ENCODE measurements at regions not wholly inside any gene's neighbourhood (a gene's known extent, or its start where the extent isn't known, plus 50 kb on each side); places are given as distances from the start of the nearest gene placed in this dataset.

DNA sequence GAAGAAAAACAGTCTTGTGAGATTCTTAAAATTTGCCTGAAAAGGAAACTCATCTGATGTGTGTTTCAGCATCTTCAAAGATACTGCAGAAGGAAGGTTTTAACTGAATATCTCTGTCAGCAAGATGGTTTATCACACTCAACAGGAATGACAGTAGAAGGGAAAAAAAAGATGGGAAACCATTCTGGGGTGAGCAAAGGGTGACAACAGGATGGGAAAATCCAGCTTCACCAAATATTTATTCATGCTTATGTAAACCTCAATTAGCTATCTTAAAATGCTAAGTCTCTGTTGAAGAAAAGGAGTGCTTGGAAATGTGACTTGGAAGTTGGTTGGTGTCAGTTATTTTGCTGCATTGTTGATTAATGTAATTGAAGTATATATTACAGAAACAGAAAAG is 82.2 kb downstream of the FZD1 start:
- TF ChIP-seq EP300 (IDR thresholded peaks at IDR 0.05) (no peak), POLR2A (IDR thresholded peaks at IDR 0.05) (no peak), POLR2AphosphoS5 (IDR thresholded peaks at IDR 0.05) (no peak)
- TF ChIP-seq, protein P1, sequence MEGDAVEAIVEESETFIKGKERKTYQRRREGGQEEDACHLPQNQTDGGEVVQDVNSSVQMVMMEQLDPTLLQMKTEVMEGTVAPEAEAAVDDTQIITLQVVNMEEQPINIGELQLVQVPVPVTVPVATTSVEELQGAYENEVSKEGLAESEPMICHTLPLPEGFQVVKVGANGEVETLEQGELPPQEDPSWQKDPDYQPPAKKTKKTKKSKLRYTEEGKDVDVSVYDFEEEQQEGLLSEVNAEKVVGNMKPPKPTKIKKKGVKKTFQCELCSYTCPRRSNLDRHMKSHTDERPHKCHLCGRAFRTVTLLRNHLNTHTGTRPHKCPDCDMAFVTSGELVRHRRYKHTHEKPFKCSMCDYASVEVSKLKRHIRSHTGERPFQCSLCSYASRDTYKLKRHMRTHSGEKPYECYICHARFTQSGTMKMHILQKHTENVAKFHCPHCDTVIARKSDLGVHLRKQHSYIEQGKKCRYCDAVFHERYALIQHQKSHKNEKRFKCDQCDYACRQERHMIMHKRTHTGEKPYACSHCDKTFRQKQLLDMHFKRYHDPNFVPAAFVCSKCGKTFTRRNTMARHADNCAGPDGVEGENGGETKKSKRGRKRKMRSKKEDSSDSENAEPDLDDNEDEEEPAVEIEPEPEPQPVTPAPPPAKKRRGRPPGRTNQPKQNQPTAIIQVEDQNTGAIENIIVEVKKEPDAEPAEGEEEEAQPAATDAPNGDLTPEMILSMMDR (IDR thresholded peaks at IDR 0.05): no peak
- DNase-seq (ENCODE audit: low spot score in 2 of 2): no peak
- no peak overlapping the region for H3K27ac ChIP-seq

DNA sequence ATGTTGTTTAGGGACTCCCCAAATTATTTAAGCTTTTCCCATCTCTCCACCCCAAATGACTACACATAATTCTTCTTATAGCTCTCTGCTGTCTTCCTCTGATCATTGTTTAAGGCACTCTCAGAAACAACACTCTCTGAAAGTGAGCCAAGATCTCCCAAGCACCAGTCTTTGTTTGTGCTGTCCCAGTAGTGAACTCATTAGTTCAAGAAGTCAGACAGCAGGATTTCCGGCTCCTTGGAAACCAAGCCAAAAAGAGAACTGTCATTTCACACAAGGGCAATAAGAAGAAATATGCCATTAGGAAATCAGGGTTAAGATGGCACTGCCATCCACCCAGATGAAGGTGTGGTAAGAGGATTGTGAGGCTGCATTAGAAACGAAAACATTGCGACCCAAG is 83.1 kb downstream of the FZD1 start:
- 62% methylated on average over 3 of the region's 3 CpGs for WGBS
- H3K36me3 ChIP-seq: no peaks in the 10 kb centered on the region
- no peak for DNase-seq (ENCODE audit: low spot score in 2 of 2)
- H3K9me3 ChIP-seq: no peaks in the 10 kb centered on the region
- H3K27me3 ChIP-seq: no peaks in the 10 kb centered on the region
- H3K27ac ChIP-seq: no peak overlapping the region
- TF ChIP-seq EP300 (IDR thresholded peaks at IDR 0.05) (no peak), POLR2AphosphoS5 (IDR thresholded peaks at IDR 0.05) (no peak), POLR2A (IDR thresholded peaks at IDR 0.05) (no peak)
- TF ChIP-seq, protein P1 (IDR thresholded peaks at IDR 0.05): no peak
- H3K4me3 ChIP-seq: no peak overlapping the region
- no peaks in the 10 kb centered on the region for H3K4me1 ChIP-seq

More for the DNA sequence above, 82.2 kb downstream of the FZD1 start:
- Histone ChIP-seq H3K36me3 (no peaks in the 10 kb centered on the region), H3K4me3 (no peak overlapping the region), H3K27me3 (no peaks in the 10 kb centered on the region), H3K9me3 (no peaks in the 10 kb centered on the region), H3K4me1 (no peaks in the 10 kb centered on the region)

DNA sequence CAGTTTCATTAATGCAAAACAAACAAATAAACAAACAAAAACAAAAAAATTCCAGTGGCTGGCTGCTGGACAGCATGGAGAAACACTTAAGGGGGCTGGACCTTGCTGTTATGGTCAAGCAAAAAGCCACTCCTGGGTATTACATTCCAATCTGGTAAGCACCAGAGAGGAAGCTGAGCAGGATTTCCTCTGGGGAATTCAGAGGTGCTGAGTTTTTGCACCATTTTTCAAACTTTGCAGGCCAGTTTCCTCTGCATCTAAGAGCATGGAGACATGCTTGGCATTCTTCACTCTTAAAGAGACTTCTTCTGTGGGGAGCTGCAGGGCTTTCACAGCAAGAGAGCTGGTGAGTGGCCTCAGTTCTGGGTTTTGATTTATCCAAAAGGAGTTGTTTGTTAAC is 84.5 kb downstream of the FZD1 start:
- no peaks in the 10 kb centered on the region for H3K27me3 ChIP-seq
- no peak overlapping the region for H3K4me3 ChIP-seq
- no peaks in the 10 kb centered on the region for H3K4me1 ChIP-seq
- H3K36me3 ChIP-seq: no peaks in the 10 kb centered on the region
- H3K9me3 ChIP-seq: no peaks in the 10 kb centered on the region
- TF ChIP-seq POLR2A (IDR thresholded peaks at IDR 0.05) (no peak), POLR2AphosphoS5 (IDR thresholded peaks at IDR 0.05) (no peak), EP300 (IDR thresholded peaks at IDR 0.05) (no peak)
- TF ChIP-seq, protein P1 (IDR thresholded peaks at IDR 0.05): no peak
- no peak overlapping the region for H3K27ac ChIP-seq
- DNase-seq (ENCODE audit: low spot score in 2 of 2): no peak

DNA sequence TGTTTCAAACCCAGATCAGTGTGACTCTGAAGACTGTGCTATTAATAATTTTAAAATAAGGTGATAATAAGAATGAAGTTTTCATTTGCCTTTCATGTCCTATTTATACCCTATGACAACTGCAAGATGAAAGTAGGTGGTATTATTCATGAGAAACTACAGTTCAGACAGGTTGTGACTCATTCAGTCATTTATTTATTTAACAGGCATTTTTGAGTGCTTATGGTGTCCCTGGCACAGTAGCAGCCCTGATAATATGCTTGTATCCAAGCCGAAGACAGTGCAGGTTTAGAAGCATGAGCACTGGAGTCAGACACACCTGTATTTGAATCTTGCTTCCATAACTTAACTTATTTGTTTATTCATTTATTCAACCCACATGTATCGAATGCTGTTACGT is 87.1 kb downstream of the FZD1 start:
- no peaks in the 10 kb centered on the region for H3K27me3 ChIP-seq
- H3K36me3 ChIP-seq: no peaks in the 10 kb centered on the region
- TF ChIP-seq EP300 (IDR thresholded peaks at IDR 0.05): no peak
- TF ChIP-seq POLR2A (IDR thresholded peaks at IDR 0.05): no peak
- TF ChIP-seq POLR2AphosphoS5 (IDR thresholded peaks at IDR 0.05): no peak
- TF ChIP-seq, protein P1 (IDR thresholded peaks at IDR 0.05): no peak
- DNase-seq (ENCODE audit: low spot score in 2 of 2): no peak
- 72% methylated on average over 3 of the region's 3 CpGs for WGBS
- H3K27ac ChIP-seq: no peak overlapping the region
- H3K9me3 ChIP-seq: no peaks in the 10 kb centered on the region
- H3K4me1 ChIP-seq: no peaks in the 10 kb centered on the region
- no peak overlapping the region for H3K4me3 ChIP-seq

DNA sequence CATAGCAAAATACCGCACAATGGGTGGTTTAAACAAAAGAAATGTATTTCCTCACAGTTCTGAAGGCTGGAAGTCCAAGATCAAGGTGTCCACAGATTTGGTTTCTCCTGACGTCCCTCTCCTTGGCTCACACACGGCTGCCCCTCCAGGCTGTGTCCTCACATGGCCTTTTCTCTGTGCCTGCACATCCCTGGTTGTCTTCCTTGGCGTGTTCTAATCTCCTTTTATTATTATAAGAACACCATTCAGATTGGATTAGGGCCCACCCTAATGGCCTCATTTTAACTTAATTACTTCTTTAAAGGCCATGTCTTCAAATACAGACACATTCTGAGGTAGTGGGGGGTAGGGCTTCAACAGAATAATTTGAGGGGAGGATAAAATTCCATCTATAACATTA is 87.9 kb downstream of the FZD1 start:
- no peak for TF ChIP-seq POLR2AphosphoS5 (IDR thresholded peaks at IDR 0.05)
- TF ChIP-seq, protein P1 (IDR thresholded peaks at IDR 0.05): no peak
- no peak for TF ChIP-seq POLR2A (IDR thresholded peaks at IDR 0.05)
- TF ChIP-seq EP300 (IDR thresholded peaks at IDR 0.05): no peak
- no peak overlapping the region for H3K4me3 ChIP-seq
- 82% methylated on average over 4 of the region's 4 CpGs for WGBS
- peaks cover 2% of the 10 kb centered on the region for H3K4me1 ChIP-seq
- H3K27ac ChIP-seq: no peak overlapping the region
- DNase-seq (ENCODE audit: low spot score in 2 of 2): no peak
- no peaks in the 10 kb centered on the region for H3K27me3 ChIP-seq
- H3K36me3 ChIP-seq: no peaks in the 10 kb centered on the region
- H3K9me3 ChIP-seq: no peaks in the 10 kb centered on the region

Measured in suprapubic skin (tissue), 4 donors.